ENCODE measurements at regions not wholly inside any gene's neighbourhood (a gene's known extent, or its start where the extent isn't known, plus 50 kb on each side); places are given as distances from the start of the nearest gene placed in this dataset.
"Not testable (repeated sequence)": the region's sequence is repeated elsewhere in the genome, so short reads cannot be mapped to it uniquely, and the experiment has no call there.

- H2BK120ac ChIP-seq (ENCODE audit: low read depth, low read length); H3K4ac ChIP-seq (ENCODE audit: low read depth, low read length); H3K79me2 ChIP-seq (ENCODE audit: control insufficient read depth, insufficient read depth, low read length); H3K27ac ChIP-seq (ENCODE audit: low read depth, low read length); H3K4me2 ChIP-seq (ENCODE audit: low read length); H3K36me3 ChIP-seq (ENCODE audit: control insufficient read depth, insufficient read depth, low read length); H3K18ac ChIP-seq (ENCODE audit: low read length); H2BK5ac ChIP-seq (ENCODE audit: low read length); H3K9ac ChIP-seq (ENCODE audit: low read length); DNase-seq; H3K4me1 ChIP-seq (ENCODE audit: control insufficient read depth, low read depth, low read length); H4K8ac ChIP-seq (ENCODE audit: low read depth, low read length); H2BK15ac ChIP-seq (replicated peaks; ENCODE audit: low read depth); H3K79me1 ChIP-seq (ENCODE audit: low read length); H4K5ac ChIP-seq (ENCODE audit: low read length); H3K56ac ChIP-seq (ENCODE audit: low read length); H3K27me3 ChIP-seq (ENCODE audit: insufficient read depth, low read length, poor library complexity); H3K4me3 ChIP-seq (ENCODE audit: low read length); H2AK5ac ChIP-seq (ENCODE audit: low read length); H3K23ac ChIP-seq (ENCODE audit: low read length): not testable (repeated sequence)
- WGBS (ENCODE audit: extremely low coverage, insufficient coverage, low lambda C conversion rate): no CpG with 5 or more reads among the region's 9 CpGs
Measured at GRCh38 chr4:49126443-49126842, 140.4 kb downstream of the CWH43 start.

GRCh38 chr4:49126858-49127257, 140.8 kb downstream of the CWH43 start:
- H3K79me2 ChIP-seq (ENCODE audit: control insufficient read depth, insufficient read depth, low read length); H2BK5ac ChIP-seq (ENCODE audit: low read length); H3K4me1 ChIP-seq (ENCODE audit: control insufficient read depth, low read depth, low read length); H2BK15ac ChIP-seq (replicated peaks; ENCODE audit: low read depth); H2AK5ac ChIP-seq (ENCODE audit: low read length); H3K4me3 ChIP-seq (ENCODE audit: low read length); H3K79me1 ChIP-seq (ENCODE audit: low read length); H3K27me3 ChIP-seq (ENCODE audit: insufficient read depth, low read length, poor library complexity); H3K4me2 ChIP-seq (ENCODE audit: low read length); H3K23ac ChIP-seq (ENCODE audit: low read length); DNase-seq; H2BK120ac ChIP-seq (ENCODE audit: low read depth, low read length); H3K56ac ChIP-seq (ENCODE audit: low read length); H3K4ac ChIP-seq (ENCODE audit: low read depth, low read length); H3K9ac ChIP-seq (ENCODE audit: low read length); H4K8ac ChIP-seq (ENCODE audit: low read depth, low read length); H3K36me3 ChIP-seq (ENCODE audit: control insufficient read depth, insufficient read depth, low read length); H4K5ac ChIP-seq (ENCODE audit: low read length); H3K18ac ChIP-seq (ENCODE audit: low read length); H3K27ac ChIP-seq (ENCODE audit: low read depth, low read length): not testable (repeated sequence)
- no CpG with 5 or more reads among the region's 5 CpGs for WGBS (ENCODE audit: extremely low coverage, insufficient coverage, low lambda C conversion rate)

GRCh38 chr4:49129385-49129784, 143.3 kb downstream of the CWH43 start:
- H3K23ac ChIP-seq (ENCODE audit: low read length); H4K8ac ChIP-seq (ENCODE audit: low read depth, low read length); H3K4ac ChIP-seq (ENCODE audit: low read depth, low read length); H3K18ac ChIP-seq (ENCODE audit: low read length); DNase-seq; H2BK120ac ChIP-seq (ENCODE audit: low read depth, low read length); H3K79me1 ChIP-seq (ENCODE audit: low read length); H2AK5ac ChIP-seq (ENCODE audit: low read length); H4K5ac ChIP-seq (ENCODE audit: low read length); H3K56ac ChIP-seq (ENCODE audit: low read length); H2BK5ac ChIP-seq (ENCODE audit: low read length); H3K36me3 ChIP-seq (ENCODE audit: control insufficient read depth, insufficient read depth, low read length); H3K27ac ChIP-seq (ENCODE audit: low read depth, low read length); H3K27me3 ChIP-seq (ENCODE audit: insufficient read depth, low read length, poor library complexity); H3K4me1 ChIP-seq (ENCODE audit: control insufficient read depth, low read depth, low read length); H3K9ac ChIP-seq (ENCODE audit: low read length); H3K79me2 ChIP-seq (ENCODE audit: control insufficient read depth, insufficient read depth, low read length); H2BK15ac ChIP-seq (replicated peaks; ENCODE audit: low read depth); H3K4me3 ChIP-seq (ENCODE audit: low read length); H3K4me2 ChIP-seq (ENCODE audit: low read length): not testable (repeated sequence)
- WGBS (ENCODE audit: extremely low coverage, insufficient coverage, low lambda C conversion rate): no CpG with 5 or more reads among the region's 5 CpGs

GRCh38 chr4:49129870-49130269, 143.8 kb downstream of the CWH43 start:
- not testable (repeated sequence) for H2BK5ac ChIP-seq (ENCODE audit: low read length); H2BK120ac ChIP-seq (ENCODE audit: low read depth, low read length); H3K18ac ChIP-seq (ENCODE audit: low read length); H3K4me1 ChIP-seq (ENCODE audit: control insufficient read depth, low read depth, low read length); H3K27ac ChIP-seq (ENCODE audit: low read depth, low read length); H2AK5ac ChIP-seq (ENCODE audit: low read length); H3K4ac ChIP-seq (ENCODE audit: low read depth, low read length); H2BK15ac ChIP-seq (replicated peaks; ENCODE audit: low read depth); H3K27me3 ChIP-seq (ENCODE audit: insufficient read depth, low read length, poor library complexity); H4K8ac ChIP-seq (ENCODE audit: low read depth, low read length); H3K23ac ChIP-seq (ENCODE audit: low read length); DNase-seq; H3K4me3 ChIP-seq (ENCODE audit: low read length); H4K5ac ChIP-seq (ENCODE audit: low read length); H3K79me1 ChIP-seq (ENCODE audit: low read length); H3K4me2 ChIP-seq (ENCODE audit: low read length); H3K36me3 ChIP-seq (ENCODE audit: control insufficient read depth, insufficient read depth, low read length); H3K9ac ChIP-seq (ENCODE audit: low read length); H3K79me2 ChIP-seq (ENCODE audit: control insufficient read depth, insufficient read depth, low read length); H3K56ac ChIP-seq (ENCODE audit: low read length)
- WGBS (ENCODE audit: extremely low coverage, insufficient coverage, low lambda C conversion rate): 100% methylated on average over 1 of the region's 8 CpGs

- DNase-seq; H4K8ac ChIP-seq (ENCODE audit: low read depth, low read length); H3K4me1 ChIP-seq (ENCODE audit: control insufficient read depth, low read depth, low read length); H3K23ac ChIP-seq (ENCODE audit: low read length); H3K27ac ChIP-seq (ENCODE audit: low read depth, low read length); H2AK5ac ChIP-seq (ENCODE audit: low read length); H3K56ac ChIP-seq (ENCODE audit: low read length); H3K4me2 ChIP-seq (ENCODE audit: low read length); H3K18ac ChIP-seq (ENCODE audit: low read length); H3K9ac ChIP-seq (ENCODE audit: low read length); H3K79me1 ChIP-seq (ENCODE audit: low read length); H2BK5ac ChIP-seq (ENCODE audit: low read length); H2BK15ac ChIP-seq (replicated peaks; ENCODE audit: low read depth); H3K4ac ChIP-seq (ENCODE audit: low read depth, low read length); H3K27me3 ChIP-seq (ENCODE audit: insufficient read depth, low read length, poor library complexity); H3K79me2 ChIP-seq (ENCODE audit: control insufficient read depth, insufficient read depth, low read length); H3K4me3 ChIP-seq (ENCODE audit: low read length); H4K5ac ChIP-seq (ENCODE audit: low read length); H2BK120ac ChIP-seq (ENCODE audit: low read depth, low read length); H3K36me3 ChIP-seq (ENCODE audit: control insufficient read depth, insufficient read depth, low read length): not testable (repeated sequence)
- WGBS (ENCODE audit: extremely low coverage, insufficient coverage, low lambda C conversion rate): no CpG with 5 or more reads among the region's 7 CpGs
Measured at GRCh38 chr4:49130724-49131123, 144.6 kb downstream of the CWH43 start.

- not testable (repeated sequence) for H3K4ac ChIP-seq (ENCODE audit: low read depth, low read length); H3K4me3 ChIP-seq (ENCODE audit: low read length); H3K27me3 ChIP-seq (ENCODE audit: insufficient read depth, low read length, poor library complexity); H2BK5ac ChIP-seq (ENCODE audit: low read length); H3K56ac ChIP-seq (ENCODE audit: low read length); H3K79me1 ChIP-seq (ENCODE audit: low read length); H2BK120ac ChIP-seq (ENCODE audit: low read depth, low read length); H3K79me2 ChIP-seq (ENCODE audit: control insufficient read depth, insufficient read depth, low read length); H3K4me2 ChIP-seq (ENCODE audit: low read length); H3K27ac ChIP-seq (ENCODE audit: low read depth, low read length); H3K36me3 ChIP-seq (ENCODE audit: control insufficient read depth, insufficient read depth, low read length); H2AK5ac ChIP-seq (ENCODE audit: low read length); H3K18ac ChIP-seq (ENCODE audit: low read length); H2BK15ac ChIP-seq (replicated peaks; ENCODE audit: low read depth); H3K23ac ChIP-seq (ENCODE audit: low read length); H4K5ac ChIP-seq (ENCODE audit: low read length); H3K9ac ChIP-seq (ENCODE audit: low read length); H4K8ac ChIP-seq (ENCODE audit: low read depth, low read length); H3K4me1 ChIP-seq (ENCODE audit: control insufficient read depth, low read depth, low read length); DNase-seq
- WGBS (ENCODE audit: extremely low coverage, insufficient coverage, low lambda C conversion rate): no CpG with 5 or more reads among the region's 10 CpGs
Measured at GRCh38 chr4:49137043-49137442, 151.0 kb downstream of the CWH43 start.
